Liver (tissue), 8 donors: ENCODE measurements at regions not wholly inside any gene's neighbourhood (a gene's known extent, or its start where the extent isn't known, plus 50 kb on each side); places are given as distances from the start of the nearest gene placed in this dataset.

ENCODE experiments used
- DNase-seq: peaks from one replicate; pipeline ENCODE4 v3.0.0-alpha.2; 2017; ENCODE audit warnings: low spot score
- H3K27ac ChIP-seq, 2 donors: one replicate each; pipeline ENCODE4 v1.7.0; 2013; ENCODE audit warnings: inconsistent platforms in 2 of 2, low read length in 2 of 2, control low read depth in 1 of 2, low read depth in 1 of 2, mild to moderate bottlenecking in 1 of 2
- H3K27me3 ChIP-seq, 4 donors: one replicate each; pipeline versions ENCODE4 v1.6.1 to v1.7.0; 2013; ENCODE audit warnings: low read length in 3 of 4, inconsistent platforms in 1 of 4, mild to moderate bottlenecking in 1 of 4, moderate library complexity in 1 of 4; ENCODE audit not compliant: control insufficient read depth in 4 of 4, insufficient read depth in 4 of 4
- H3K36me3 ChIP-seq, 4 donors: one replicate each; pipeline versions ENCODE4 v1.6.1 to v1.7.0; 2013; ENCODE audit warnings: low read length in 3 of 4, mild to moderate bottlenecking in 3 of 4, low read depth in 1 of 4, moderate library complexity in 1 of 4; ENCODE audit not compliant: control insufficient read depth in 4 of 4, insufficient read depth in 3 of 4
- H3K4me1 ChIP-seq, 4 donors: one replicate each; pipeline versions ENCODE4 v1.6.1 to v1.7.0; 2013; ENCODE audit warnings: low read length in 3 of 4, mild to moderate bottlenecking in 3 of 4, moderate library complexity in 1 of 4; ENCODE audit not compliant: control insufficient read depth in 4 of 4, insufficient read depth in 4 of 4
- H3K4me3 ChIP-seq, 3 donors: one replicate each; pipeline versions ENCODE4 v1.6.1 to v1.7.0; 2013; ENCODE audit warnings: low read length in 3 of 3, control low read depth in 1 of 3, low read depth in 1 of 3, mild to moderate bottlenecking in 1 of 3
- H3K9ac ChIP-seq, 2 donors: one replicate each; pipeline ENCODE4 v1.7.0; 2013; ENCODE audit warnings: low read length in 2 of 2, mild to moderate bottlenecking in 2 of 2, moderate library complexity in 2 of 2, control low read depth in 1 of 2, low read depth in 1 of 2
- H3K9me3 ChIP-seq, 4 donors: one replicate each; pipeline versions ENCODE4 v1.6.1 to v1.7.0; 2013; ENCODE audit warnings: low read length in 3 of 4; ENCODE audit not compliant: control insufficient read depth in 4 of 4
- ATF3 ChIP-seq: IDR thresholded peaks from 2 replicates; pipeline ENCODE4 v1.6.1; 2016; ENCODE audit warnings: antibody characterized with exemption
- CTCF ChIP-seq: fragments of 150-350 bp; IDR thresholded peaks from 2 replicates; pipeline ENCODE4 v1.5.1; 2017; ENCODE audit warnings: improper control_type of control experiment, low read depth, low read length; ENCODE audit not compliant: missing input control
- EGR1 ChIP-seq, 2 donors: IDR thresholded peaks; 2 replicates each; pipeline ENCODE4 v1.6.1; 2016 to 2018; ENCODE audit warnings: antibody characterized with exemption in 2 of 2, low read depth in 2 of 2
- FOXA1 ChIP-seq: IDR thresholded peaks from 2 replicates; pipeline ENCODE4 v1.6.1; 2016; ENCODE audit warnings: antibody characterized with exemption
- FOXA2 ChIP-seq: IDR thresholded peaks from 2 replicates; pipeline ENCODE4 v1.6.1; 2016; ENCODE audit warnings: antibody characterized with exemption
- GABPA ChIP-seq, 2 donors: IDR thresholded peaks in 1 of 2; conservative IDR thresholded peaks in 1 of 2; 2 replicates each; pipeline ENCODE4 v1.6.1; 2016; ENCODE audit warnings: antibody characterized with exemption in 2 of 2, mild to moderate bottlenecking in 1 of 2, moderate library complexity in 1 of 2
- HNF4A ChIP-seq, 2 donors: conservative IDR thresholded peaks; 2 replicates each; pipeline ENCODE4 v1.6.1; 2016; ENCODE audit warnings: antibody characterized with exemption in 2 of 2, mild to moderate bottlenecking in 2 of 2
- HNF4G ChIP-seq: IDR thresholded peaks from 2 replicates; pipeline ENCODE4 v1.6.1; 2016; ENCODE audit warnings: antibody characterized with exemption
- JUND ChIP-seq, 2 donors: IDR thresholded peaks; 2 replicates each; pipeline ENCODE4 v1.6.1; 2016; ENCODE audit warnings: antibody characterized with exemption in 2 of 2
- MAX ChIP-seq: IDR thresholded peaks from 2 replicates; pipeline ENCODE4 v1.6.1; 2016; ENCODE audit warnings: antibody characterized with exemption
- NR2F2 ChIP-seq: IDR thresholded peaks from 2 replicates; pipeline ENCODE4 v1.6.1; 2016; ENCODE audit warnings: antibody characterized with exemption
- RAD21 ChIP-seq, 2 donors: IDR thresholded peaks; 2 replicates each; pipeline ENCODE4 v1.6.1; 2016; ENCODE audit warnings: antibody characterized with exemption in 2 of 2, mild to moderate bottlenecking in 2 of 2
- REST ChIP-seq: IDR thresholded peaks from 2 replicates; pipeline ENCODE4 v1.6.1; 2016; ENCODE audit warnings: antibody characterized with exemption, mild to moderate bottlenecking
- RXRA ChIP-seq, 2 donors: IDR thresholded peaks; 2 replicates each; pipeline ENCODE4 v1.6.1; 2017 to 2018; ENCODE audit warnings: antibody characterized with exemption in 2 of 2, mild to moderate bottlenecking in 1 of 2
- SP1 ChIP-seq: IDR thresholded peaks from 2 replicates; pipeline ENCODE4 v1.6.1; 2018; ENCODE audit warnings: antibody characterized with exemption, mild to moderate bottlenecking
- TAF1 ChIP-seq: conservative IDR thresholded peaks from 2 replicates; pipeline ENCODE4 v1.6.1; 2016; ENCODE audit warnings: antibody characterized with exemption, mild to moderate bottlenecking
- YY1 ChIP-seq: IDR thresholded peaks from 2 replicates; pipeline ENCODE4 v1.6.1; 2016; ENCODE audit warnings: antibody characterized with exemption, mild to moderate bottlenecking
- ZBTB33 ChIP-seq: IDR thresholded peaks from 2 replicates; pipeline ENCODE4 v1.6.1; 2016; ENCODE audit warnings: antibody characterized with exemption
- whole genome bisulfite sequencing: extraction: QIAGEN DNeasy Blood & Tissue Kit; methylation state at CpG from one replicate; pipeline ENCODE4 v1.1.7; 2013; 5-methylcytosine and 5-hydroxymethylcytosine counted together
- donor health status: healthy.
- donor health status: healthy.
- donor health status: healthy.
- donor health status: healthy.
- donor health status: healthy.

GRCh38 chr1:37272626-37273025 is 201.8 kb upstream of the ZC3H12A start:
- WGBS: 68% methylated on average over 8 of the region's 8 CpGs
- DNase-seq: no peak
- H3K9me3 ChIP-seq: no peaks in the 10 kb centered on the region
- TF ChIP-seq EGR1 (IDR thresholded peaks at IDR 0.05; ENCODE audit: low read depth in 2 of 2): no peak
- TF ChIP-seq JUND (IDR thresholded peaks at IDR 0.05): no peak
- TF ChIP-seq SP1: no peak
- TF ChIP-seq GABPA (IDR thresholded peaks at IDR 0.05 in 1 of 2, conservative IDR thresholded peaks at IDR 0.05 in 1 of 2): no peak
- TF ChIP-seq CTCF: no peak
- H3K27me3 ChIP-seq: no peaks in the 10 kb centered on the region
- H3K9ac ChIP-seq: no peak overlapping the region
- no peaks in the 10 kb centered on the region for H3K4me1 ChIP-seq
- no peak overlapping the region for H3K27ac ChIP-seq
- no peaks in the 10 kb centered on the region for H3K36me3 ChIP-seq
- no peak overlapping the region for H3K4me3 ChIP-seq

GRCh38 chr1:37274486-37274885 is 199.9 kb upstream of the ZC3H12A start:
- DNase-seq: no peak
- no peak for TF ChIP-seq YY1
- TF ChIP-seq JUND (IDR thresholded peaks at IDR 0.05): no peak
- no peak for TF ChIP-seq FOXA1
- TF ChIP-seq HNF4A (conservative IDR thresholded peaks at IDR 0.05): no peak
- no peak for TF ChIP-seq SP1
- no peak for TF ChIP-seq CTCF
- TF ChIP-seq FOXA2: no peak
- no peak for TF ChIP-seq EGR1 (IDR thresholded peaks at IDR 0.05; ENCODE audit: low read depth in 2 of 2)
- no peak for TF ChIP-seq MAX
- no peak for TF ChIP-seq RXRA (IDR thresholded peaks at IDR 0.05)
- TF ChIP-seq NR2F2: no peak
- TF ChIP-seq GABPA (IDR thresholded peaks at IDR 0.05 in 1 of 2, conservative IDR thresholded peaks at IDR 0.05 in 1 of 2): no peak
- TF ChIP-seq ATF3: no peak
- no peak for TF ChIP-seq RAD21 (IDR thresholded peaks at IDR 0.05)
- TF ChIP-seq REST: no peak
- no peak for TF ChIP-seq HNF4G
- no peak for TF ChIP-seq TAF1
- no peak for TF ChIP-seq ZBTB33
- no peaks in the 10 kb centered on the region for H3K9me3 ChIP-seq
- H3K27ac ChIP-seq: no peak overlapping the region
- 83% methylated on average over 8 of the region's 8 CpGs for WGBS
- no peak overlapping the region for H3K4me3 ChIP-seq
- H3K4me1 ChIP-seq: no peaks in the 10 kb centered on the region
- H3K27me3 ChIP-seq: no peaks in the 10 kb centered on the region
- H3K9ac ChIP-seq: no peak overlapping the region
- H3K36me3 ChIP-seq: no peaks in the 10 kb centered on the region
